Trophoblast cell (in vitro differentiated cells and primary cell): ENCODE measurements at regions not wholly inside any gene's neighbourhood (a gene's known extent, or its start where the extent isn't known, plus 50 kb on each side); places are given as distances from the start of the nearest gene placed in this dataset.

Source experiments
- DNase-seq, 2 donors: peaks; one replicate each; pipeline ENCODE4 v3.0.0-alpha.2; 2016
- H2AFZ ChIP-seq: 2 replicates; pipeline ENCODE4 v1.6.1; 2013; ENCODE audit warnings: low read length, moderate library complexity, mild to moderate bottlenecking; ENCODE audit not compliant: insufficient read depth, poor library complexity
- H2AK5ac ChIP-seq: 2 replicates; pipeline ENCODE4 v1.6.1; 2013; ENCODE audit warnings: mild to moderate bottlenecking, low read length
- H2BK120ac ChIP-seq: 2 replicates; pipeline ENCODE4 v1.6.1; 2013; ENCODE audit warnings: low read length, mild to moderate bottlenecking, moderate library complexity; ENCODE audit not compliant: insufficient read depth, poor library complexity
- H2BK12ac ChIP-seq: 2 replicates; pipeline ENCODE4 v1.6.1; 2013; ENCODE audit warnings: mild to moderate bottlenecking, low read length, moderate library complexity
- H2BK5ac ChIP-seq: 2 replicates; pipeline ENCODE4 v1.6.1; 2013; ENCODE audit warnings: low read length, low read depth, moderate library complexity, mild to moderate bottlenecking; ENCODE audit not compliant: poor library complexity
- H3K14ac ChIP-seq: 2 replicates; pipeline ENCODE4 v1.6.1; 2013; ENCODE audit warnings: mild to moderate bottlenecking, low read length
- H3K18ac ChIP-seq: 2 replicates; pipeline ENCODE4 v1.6.1; 2013; ENCODE audit warnings: mild to moderate bottlenecking, low read length
- H3K23ac ChIP-seq: 2 replicates; pipeline ENCODE4 v1.6.1; 2013; ENCODE audit warnings: low read length
- H3K27ac ChIP-seq: 2 replicates; pipeline ENCODE4 v1.5.1; 2013; ENCODE audit warnings: low read depth, mild to moderate bottlenecking, inconsistent platforms, low read length, moderate library complexity
- H3K27me3 ChIP-seq: 2 replicates; pipeline ENCODE4 v1.6.1; 2013; ENCODE audit warnings: inconsistent platforms, mild to moderate bottlenecking, low read length, moderate library complexity; ENCODE audit not compliant: insufficient read depth
- H3K36me3 ChIP-seq, 2 experiments: 1 replicate in 1 of 2; 2 replicates in 1 of 2; pipeline ENCODE4 v1.6.1; 2013; ENCODE audit warnings: low read length in 2 of 2, mild to moderate bottlenecking in 2 of 2, moderate library complexity in 1 of 2; ENCODE audit not compliant: insufficient read depth in 2 of 2, control insufficient read depth in 1 of 2
- H3K4ac ChIP-seq: 2 replicates; pipeline ENCODE4 v1.6.1; 2013; ENCODE audit warnings: low read depth, mild to moderate bottlenecking, low read length, moderate library complexity
- H3K4me1 ChIP-seq, 2 experiments: 1 replicate in 1 of 2; 2 replicates in 1 of 2; pipeline ENCODE4 v1.6.1; 2013; ENCODE audit warnings: low read length in 2 of 2, mild to moderate bottlenecking in 2 of 2, moderate library complexity in 1 of 2; ENCODE audit not compliant: insufficient read depth in 2 of 2, control insufficient read depth in 1 of 2
- H3K4me2 ChIP-seq: 2 replicates; pipeline ENCODE4 v1.6.1; 2013; ENCODE audit warnings: inconsistent platforms, mild to moderate bottlenecking, low read length, moderate library complexity
- H3K4me3 ChIP-seq: 2 replicates; pipeline ENCODE4 v1.5.1; 2013; ENCODE audit warnings: mild to moderate bottlenecking, low read depth, low read length, inconsistent platforms
- H3K79me1 ChIP-seq: one replicate; pipeline ENCODE4 v1.6.1; 2013; ENCODE audit warnings: low read length
- H3K79me2 ChIP-seq: 2 replicates; pipeline ENCODE4 v1.6.1; 2013; ENCODE audit warnings: low read length, mild to moderate bottlenecking; ENCODE audit not compliant: control insufficient read depth, insufficient read depth, poor library complexity
- H3K9ac ChIP-seq: 2 replicates; pipeline ENCODE4 v1.6.1; 2013; ENCODE audit warnings: mild to moderate bottlenecking, low read length
- H3K9me3 ChIP-seq: 2 replicates; pipeline ENCODE4 v1.6.1; 2013; ENCODE audit warnings: low read depth, mild to moderate bottlenecking, control low read depth, inconsistent platforms, low read length; ENCODE audit not compliant: insufficient read depth
- H4K12ac ChIP-seq: 2 replicates; pipeline ENCODE4 v1.6.1; 2013; ENCODE audit warnings: low read depth, mild to moderate bottlenecking, low read length, moderate library complexity
- H4K8ac ChIP-seq: 2 replicates; pipeline ENCODE4 v1.6.1; 2013; ENCODE audit warnings: low read depth, mild to moderate bottlenecking, low read length, moderate library complexity
- H4K91ac ChIP-seq: one replicate; pipeline ENCODE4 v1.6.1; 2013; ENCODE audit warnings: low read depth, mild to moderate bottlenecking, low read length, moderate library complexity
- WGBS: extraction: QIAGEN DNeasy Blood & Tissue Kit; methylation state at CpG from one replicate; pipeline ENCODE4 v1.1.7; 2013; ENCODE audit warnings: missing lambda C conversion rate; ENCODE audit not compliant: insufficient read length, insufficient coverage; ENCODE audit errors: extremely low coverage; 5-methylcytosine and 5-hydroxymethylcytosine counted together

DNA sequence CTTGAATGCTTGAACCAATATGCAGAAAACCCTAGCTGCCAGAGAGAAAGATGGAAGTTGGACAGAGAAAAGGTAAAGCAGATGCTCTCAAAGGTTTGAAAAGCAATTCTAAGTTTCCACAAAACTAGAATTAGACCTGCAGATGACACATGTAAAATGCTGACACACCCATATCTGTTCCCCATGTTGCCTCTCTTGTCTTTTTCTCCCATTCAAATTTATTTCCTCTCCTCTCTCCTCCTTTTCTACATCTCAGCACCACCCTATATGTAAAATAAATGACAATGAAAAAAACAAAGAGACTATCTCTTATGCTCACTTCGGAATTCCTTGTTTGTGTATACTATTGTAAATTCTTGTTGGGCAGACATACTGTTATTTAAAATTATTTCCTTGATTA, 75.5 kb upstream of the PLEKHA5 start:
- no peak overlapping the region for H2BK120ac ChIP-seq
- no peak for DNase-seq
- H3K18ac ChIP-seq = no peak overlapping the region
- no peak overlapping the region for H2AK5ac ChIP-seq
- H3K4ac ChIP-seq = no peak overlapping the region
- no peak overlapping the region for H3K14ac ChIP-seq
- H2BK5ac ChIP-seq = no peak overlapping the region
- H3K9ac ChIP-seq = no peak overlapping the region
- no peak overlapping the region for H2BK12ac ChIP-seq
- H3K4me2 ChIP-seq = no peak overlapping the region
- H2AFZ ChIP-seq = no peak overlapping the region
- no peak overlapping the region for H3K23ac ChIP-seq
- no peaks in the 10 kb centered on the region for H3K79me1 ChIP-seq
- H4K91ac ChIP-seq = no peak overlapping the region
- H3K27me3 ChIP-seq = no peaks in the 10 kb centered on the region
- H3K36me3 ChIP-seq = no peaks in the 10 kb centered on the region
- no peaks in the 10 kb centered on the region for H3K4me1 ChIP-seq
- H3K79me2 ChIP-seq = no peaks in the 10 kb centered on the region
- no peaks in the 10 kb centered on the region for H3K9me3 ChIP-seq
- H3K27ac ChIP-seq = no peak overlapping the region
- H4K12ac ChIP-seq = no peak overlapping the region
- no peak overlapping the region for H3K4me3 ChIP-seq
- WGBS = no CpG with 5 or more reads among the region's 1 CpG
- no peak overlapping the region for H4K8ac ChIP-seq

DNA sequence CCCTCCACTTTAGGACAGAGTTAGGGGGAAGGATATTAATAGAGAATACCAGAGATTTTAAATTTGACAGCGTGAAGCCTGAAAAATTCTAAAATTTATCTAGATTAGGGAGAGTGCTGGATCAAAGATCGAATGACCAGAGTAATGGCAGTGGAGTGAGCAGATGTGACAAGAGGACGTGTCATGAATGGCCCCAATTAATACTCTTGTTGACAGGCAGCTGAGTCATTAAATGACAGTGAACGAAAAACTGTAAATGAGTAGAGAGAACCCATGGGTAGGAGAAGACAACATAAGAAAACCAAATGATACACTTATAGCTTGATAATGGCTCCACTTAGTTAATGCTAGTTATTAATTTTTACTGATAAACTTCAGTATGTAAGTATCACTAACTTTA, 73.9 kb upstream of the PLEKHA5 start:
- WGBS = no CpG with 5 or more reads among the region's 4 CpGs
- H3K4me1 ChIP-seq = no peaks in the 10 kb centered on the region
- no peaks in the 10 kb centered on the region for H3K79me1 ChIP-seq
- H2BK5ac ChIP-seq = no peak overlapping the region
- H3K14ac ChIP-seq = no peak overlapping the region
- no peaks in the 10 kb centered on the region for H3K36me3 ChIP-seq
- no peak overlapping the region for H2AFZ ChIP-seq
- no peak overlapping the region for H3K9ac ChIP-seq
- H3K4me2 ChIP-seq = no peak overlapping the region
- H3K18ac ChIP-seq = no peak overlapping the region
- no peak overlapping the region for H4K91ac ChIP-seq
- DNase-seq = no peak
- H3K4ac ChIP-seq = no peak overlapping the region
- H3K79me2 ChIP-seq = no peaks in the 10 kb centered on the region
- no peak overlapping the region for H2AK5ac ChIP-seq
- no peak overlapping the region for H3K23ac ChIP-seq
- no peaks in the 10 kb centered on the region for H3K27me3 ChIP-seq
- H4K8ac ChIP-seq = no peak overlapping the region
- no peaks in the 10 kb centered on the region for H3K9me3 ChIP-seq
- H2BK120ac ChIP-seq = no peak overlapping the region
- no peak overlapping the region for H4K12ac ChIP-seq
- H3K4me3 ChIP-seq = no peak overlapping the region
- no peak overlapping the region for H3K27ac ChIP-seq
- no peak overlapping the region for H2BK12ac ChIP-seq

DNA sequence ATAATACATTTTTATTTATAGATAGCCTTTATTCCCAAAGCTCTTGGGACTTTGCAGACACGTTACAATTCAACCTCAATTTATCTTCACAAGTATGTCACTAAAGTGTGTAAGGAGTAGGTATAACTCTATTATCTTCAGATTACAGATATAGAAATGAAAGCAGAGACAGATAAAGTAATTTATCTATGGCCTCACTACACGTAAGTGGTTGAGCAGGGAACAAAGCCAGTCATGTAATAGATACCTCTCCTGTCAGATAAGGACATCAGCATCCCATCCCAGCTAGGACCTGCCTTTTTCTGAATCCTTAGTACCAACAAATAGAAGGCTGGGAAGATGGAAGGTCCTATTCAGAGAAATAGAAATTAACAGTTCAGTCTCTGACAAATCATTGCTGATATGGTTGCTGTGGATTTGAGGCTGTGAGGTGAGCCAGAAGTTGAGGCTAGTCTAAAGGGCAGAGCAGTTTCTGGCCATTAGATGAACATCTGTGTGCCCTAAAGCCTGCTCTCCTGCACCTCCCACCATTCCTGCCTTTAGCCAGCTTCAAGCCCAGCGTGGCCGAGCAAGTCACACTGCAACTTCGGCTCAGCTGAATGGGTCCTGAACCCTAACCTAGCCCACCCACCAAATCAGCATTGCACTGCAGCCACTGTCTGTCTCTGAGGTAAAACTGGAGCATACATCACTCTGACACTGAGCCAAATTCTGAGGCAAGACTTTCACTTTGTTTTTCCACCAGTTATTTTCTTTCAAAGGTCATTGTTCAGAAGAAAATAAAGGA, 71.1 kb upstream of the PLEKHA5 start:
- H3K9me3 ChIP-seq = no peaks in the 10 kb centered on the region
- H3K4ac ChIP-seq = no peak overlapping the region
- no peak overlapping the region for H2AFZ ChIP-seq
- H3K4me3 ChIP-seq = no peak overlapping the region
- H3K23ac ChIP-seq = no peak overlapping the region
- H3K27me3 ChIP-seq = no peaks in the 10 kb centered on the region
- H2BK120ac ChIP-seq = no peak overlapping the region
- no peak overlapping the region for H2AK5ac ChIP-seq
- no peaks in the 10 kb centered on the region for H3K36me3 ChIP-seq
- H2BK5ac ChIP-seq = no peak overlapping the region
- no peaks in the 10 kb centered on the region for H3K79me1 ChIP-seq
- no peak overlapping the region for H4K8ac ChIP-seq
- H4K91ac ChIP-seq = no peak overlapping the region
- H4K12ac ChIP-seq = no peak overlapping the region
- no peak overlapping the region for H3K14ac ChIP-seq
- no peak overlapping the region for H3K27ac ChIP-seq
- no peak overlapping the region for H3K9ac ChIP-seq
- H3K18ac ChIP-seq = no peak overlapping the region
- no peaks in the 10 kb centered on the region for H3K4me1 ChIP-seq
- no peaks in the 10 kb centered on the region for H3K79me2 ChIP-seq
- no peak overlapping the region for H2BK12ac ChIP-seq
- no peak overlapping the region for H3K4me2 ChIP-seq
- DNase-seq = no peak
- WGBS = no CpG with 5 or more reads among the region's 5 CpGs

DNA sequence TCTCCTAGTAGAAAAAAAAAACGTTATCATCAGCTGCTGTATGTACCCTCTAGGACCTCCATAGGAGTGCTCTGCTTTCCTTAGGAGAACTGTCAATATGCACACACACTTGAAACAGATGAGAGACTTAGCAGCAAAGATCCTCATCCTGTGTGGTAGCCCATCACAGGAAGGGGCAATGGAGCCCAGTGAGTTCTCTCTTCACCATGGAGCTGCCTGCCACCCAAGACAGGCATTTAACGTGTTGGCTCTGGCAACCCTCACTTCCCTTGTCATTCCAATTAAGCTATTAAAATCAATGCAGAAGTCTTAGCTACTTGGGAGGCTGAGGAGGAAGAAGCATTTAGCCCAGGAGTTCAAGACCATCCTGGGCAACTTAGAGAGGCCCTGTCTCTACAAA, 64.8 kb upstream of the PLEKHA5 start:
- Histone ChIP-seq H3K27me3 (no peaks in the 10 kb centered on the region), H4K91ac (no peak overlapping the region), H2AFZ (no peak overlapping the region), H3K9me3 (no peaks in the 10 kb centered on the region), H4K8ac (no peak overlapping the region), H3K27ac (no peak overlapping the region), H3K14ac (no peak overlapping the region), H2AK5ac (no peak overlapping the region), H3K79me2 (no peaks in the 10 kb centered on the region), H2BK5ac (no peak overlapping the region), H2BK120ac (no peak overlapping the region), H3K36me3 (no peaks in the 10 kb centered on the region), H3K79me1 (no peaks in the 10 kb centered on the region), H3K18ac (no peak overlapping the region), H4K12ac (no peak overlapping the region), H3K9ac (no peak overlapping the region), H3K23ac (no peak overlapping the region), H3K4me3 (no peak overlapping the region), H3K4me1 (no peaks in the 10 kb centered on the region), H3K4me2 (no peak overlapping the region), H2BK12ac (no peak overlapping the region), H3K4ac (no peak overlapping the region)
- no CpG with 5 or more reads among the region's 2 CpGs for WGBS
- no peak for DNase-seq
